Smooth muscle cell (in vitro differentiated cells): ENCODE measurements at regions not wholly inside any gene's neighbourhood (a gene's known extent, or its start where the extent isn't known, plus 50 kb on each side); places are given as distances from the start of the nearest gene placed in this dataset.

Source experiments
- DNase-seq: peaks from one replicate; lab custom pipeline; 2025; ENCODE audit not compliant: unreplicated experiment; lab: John Stamatoyannopoulos, UW
- H2AFZ ChIP-seq: fragments of 200-600 bp; sonication (generic); 2 replicates; pipeline ENCODE4 v1.6.0; 2016; ENCODE audit warnings: antibody characterized with exemption, low read depth, mild to moderate bottlenecking
- H3F3A ChIP-seq: fragments of 200-600 bp; sonication (generic); 2 replicates; pipeline ENCODE4 v1.6.0; 2017; ENCODE audit warnings: antibody characterized with exemption, low read depth
- H3K27ac ChIP-seq: fragments of 200-600 bp; sonication (generic); 2 replicates; pipeline ENCODE4 v1.5.1; 2016; ENCODE audit warnings: low read depth, mild to moderate bottlenecking
- H3K27me3 ChIP-seq: fragments of 200-600 bp; sonication (generic); 2 replicates; pipeline ENCODE4 v1.6.1; 2016; ENCODE audit warnings: low read depth, mild to moderate bottlenecking
- H3K36me3 ChIP-seq: fragments of 200-600 bp; sonication (generic); 2 replicates; pipeline ENCODE4 v1.5.1; 2016; ENCODE audit warnings: low read depth
- H3K4me1 ChIP-seq: fragments of 200-600 bp; sonication (generic); 2 replicates; pipeline ENCODE4 v1.5.1; 2016; ENCODE audit warnings: low read depth
- H3K4me2 ChIP-seq: fragments of 200-600 bp; sonication (generic); 2 replicates; pipeline ENCODE4 v1.6.0; 2016; ENCODE audit warnings: mild to moderate bottlenecking
- H3K4me3 ChIP-seq: fragments of 200-600 bp; sonication (generic); 2 replicates; pipeline ENCODE4 v1.5.1; 2016; ENCODE audit warnings: mild to moderate bottlenecking
- H3K79me2 ChIP-seq: fragments of 200-600 bp; sonication (generic); 2 replicates; pipeline ENCODE4 v1.6.0; 2016; ENCODE audit warnings: low read depth, mild to moderate bottlenecking
- H3K9ac ChIP-seq: fragments of 200-600 bp; sonication (generic); 2 replicates; pipeline ENCODE4 v1.6.0; 2016; ENCODE audit warnings: low read depth
- H3K9me3 ChIP-seq: fragments of 200-600 bp; sonication (generic); replicated peaks from 2 replicates; pipeline ENCODE4 v1.5.1; 2016; ENCODE audit warnings: low read depth
- H4K20me1 ChIP-seq: fragments of 200-600 bp; sonication (generic); 2 replicates; pipeline ENCODE4 v1.6.0; 2016; ENCODE audit warnings: low read depth
- CTCF ChIP-seq: fragments of 200-600 bp; sonication (generic); IDR thresholded peaks from 2 replicates; pipeline ENCODE4 v1.5.1; 2017; ENCODE audit warnings: borderline replicate concordance, mild to moderate bottlenecking, antibody characterized with exemption; ENCODE audit not compliant: insufficient read depth, poor library complexity, severe bottlenecking
- WGBS: methylation state at CpG from one replicate; pipeline ENCODE4 v1.1.7; 2016; ENCODE audit warnings: low lambda C conversion rate; 5-methylcytosine and 5-hydroxymethylcytosine counted together

GRCh38 chr5:34574936-34575467, 81.1 kb upstream of the RAI14 start:
- no peak overlapping the region for H2AFZ ChIP-seq
- no peak overlapping the region for H3K9ac ChIP-seq
- H3K4me3 ChIP-seq: no peak overlapping the region
- H4K20me1 ChIP-seq: no peaks in the 10 kb centered on the region
- H3K27ac ChIP-seq: no peak overlapping the region
- H3K36me3 ChIP-seq: no peaks in the 10 kb centered on the region
- no peak for DNase-seq
- H3K9me3 ChIP-seq: no peaks in the 10 kb centered on the region
- peaks cover 11% of the 10 kb centered on the region for H3F3A ChIP-seq
- H3K79me2 ChIP-seq: no peaks in the 10 kb centered on the region
- no peaks in the 10 kb centered on the region for H3K4me1 ChIP-seq
- no peak overlapping the region for H3K4me2 ChIP-seq
- H3K27me3 ChIP-seq: no peaks in the 10 kb centered on the region
- no peak for TF ChIP-seq CTCF
- 72% methylated on average over 3 of the region's 3 CpGs for WGBS

- 50% methylated on average over 11 of the region's 11 CpGs for WGBS
- peak overlapping the region; percentile 22 for H3K4me2 ChIP-seq
- H3K36me3 ChIP-seq: no peaks in the 10 kb centered on the region
- H3F3A ChIP-seq: peaks cover 6% of the 10 kb centered on the region
- H3K27ac ChIP-seq: peak overlapping the region; percentile 48
- no peaks in the 10 kb centered on the region for H3K79me2 ChIP-seq
- no peak for TF ChIP-seq CTCF
- no peaks in the 10 kb centered on the region for H3K9me3 ChIP-seq
- H3K27me3 ChIP-seq: no peaks in the 10 kb centered on the region
- H3K9ac ChIP-seq: no peak overlapping the region
- peak overlapping the region; percentile 12 for H2AFZ ChIP-seq
- H3K4me3 ChIP-seq: no peak overlapping the region
- DNase-seq: no peak
- no peaks in the 10 kb centered on the region for H3K4me1 ChIP-seq
- H4K20me1 ChIP-seq: no peaks in the 10 kb centered on the region
These were observed 79.0 kb upstream of the RAI14 start for GRCh38 chr5:34576891-34577666.

- Histone ChIP-seq H3K4me1 (no peaks in the 10 kb centered on the region), H3K9ac (no peak overlapping the region), H3K36me3 (no peaks in the 10 kb centered on the region), H2AFZ (no peak overlapping the region), H3K4me2 (no peak overlapping the region), H3K27ac (no peak overlapping the region), H3K4me3 (no peak overlapping the region), H3K9me3 (no peaks in the 10 kb centered on the region), H3K79me2 (no peaks in the 10 kb centered on the region), H3F3A (peaks cover 6% of the 10 kb centered on the region), H3K27me3 (no peaks in the 10 kb centered on the region), H4K20me1 (no peaks in the 10 kb centered on the region)
- no peak for DNase-seq
- 100% methylated on average over 1 of the region's 1 CpG for WGBS
- no peak for TF ChIP-seq CTCF
These were observed 77.2 kb upstream of the RAI14 start for GRCh38 chr5:34578962-34579361.

- Histone ChIP-seq H3K27me3 (no peaks in the 10 kb centered on the region), H3K36me3 (no peaks in the 10 kb centered on the region), H3K27ac (no peak overlapping the region), H3K4me1 (no peaks in the 10 kb centered on the region), H3K4me2 (no peak overlapping the region), H4K20me1 (no peaks in the 10 kb centered on the region), H3K9ac (no peak overlapping the region), H3K9me3 (no peaks in the 10 kb centered on the region), H3K79me2 (no peaks in the 10 kb centered on the region), H3K4me3 (no peak overlapping the region), H2AFZ (no peak overlapping the region), H3F3A (peaks cover 6% of the 10 kb centered on the region)
- 68% methylated on average over 7 of the region's 7 CpGs for WGBS
- DNase-seq: no peak
- no peak for TF ChIP-seq CTCF
These were observed 75.1 kb upstream of the RAI14 start for GRCh38 chr5:34580983-34581382.
